ENCODE measurements at regions not wholly inside any gene's neighbourhood (a gene's known extent, or its start where the extent isn't known, plus 50 kb on each side); places are given as distances from the start of the nearest gene placed in this dataset.
A peak's percentile ranks its signal among the peaks of the same experiment; 100 is the strongest.

GRCh38 chr13:97134364-97135095 lies 87.6 kb upstream of the MBNL2 start:
- DNase-seq (ENCODE audit: low read depth), result no peak

GRCh38 chr13:97135883-97136282 lies 86.2 kb upstream of the MBNL2 start:
- no peak for DNase-seq (ENCODE audit: low read depth)

GRCh38 chr13:97136418-97136817 lies 85.7 kb upstream of the MBNL2 start:
- DNase-seq (ENCODE audit: low read depth), result no peak

- peak; percentile 27 for DNase-seq (ENCODE audit: low read depth)
These were observed 82.4 kb upstream of the MBNL2 start for GRCh38 chr13:97139691-97140090.

- DNase-seq (ENCODE audit: low read depth), result no peak
These were observed 82.0 kb upstream of the MBNL2 start for GRCh38 chr13:97140131-97140530.

- DNase-seq (ENCODE audit: low read depth), result no peak
These were observed 81.5 kb upstream of the MBNL2 start for GRCh38 chr13:97140611-97141010.

GRCh38 chr13:97141097-97141496 lies 81.0 kb upstream of the MBNL2 start:
- no peak for DNase-seq (ENCODE audit: low read depth)

GRCh38 chr13:97141564-97142005 lies 80.5 kb upstream of the MBNL2 start:
- peak; percentile 81 for DNase-seq (ENCODE audit: low read depth)

GRCh38 chr13:97142452-97142851 lies 79.7 kb upstream of the MBNL2 start:
- DNase-seq (ENCODE audit: low read depth), result no peak

GRCh38 chr13:97145057-97145456 lies 77.1 kb upstream of the MBNL2 start:
- DNase-seq (ENCODE audit: low read depth), result no peak

GRCh38 chr13:97148894-97149293 lies 73.2 kb upstream of the MBNL2 start:
- no peak for DNase-seq (ENCODE audit: low read depth)

- no peak for DNase-seq (ENCODE audit: low read depth)
These were observed 61.7 kb upstream of the MBNL2 start for GRCh38 chr13:97160421-97160820.

GRCh38 chr13:97161582-97162231 lies 60.4 kb upstream of the MBNL2 start:
- DNase-seq (ENCODE audit: low read depth), result no peak

GRCh38 chr13:97165502-97166425 lies 56.4 kb upstream of the MBNL2 start:
- DNase-seq (ENCODE audit: low read depth), result no peak

- no peak for DNase-seq (ENCODE audit: low read depth)
These were observed 51.0 kb upstream of the MBNL2 start for GRCh38 chr13:97171136-97171535.
